CD4-positive, alpha-beta T cell treated with Interleukin-4 for 4 hours (primary cell): ENCODE measurements at regions not wholly inside any gene's neighbourhood (a gene's known extent, or its start where the extent isn't known, plus 50 kb on each side); places are given as distances from the start of the nearest gene placed in this dataset.
"Not testable (repeated sequence)": the region's sequence is repeated elsewhere in the genome, so short reads cannot be mapped to it uniquely, and the experiment has no call there.

ENCODE experiments used
- DNase-seq: peaks from one replicate; pipeline ENCODE4 v3.0.0-alpha.2; 2020

DNA sequence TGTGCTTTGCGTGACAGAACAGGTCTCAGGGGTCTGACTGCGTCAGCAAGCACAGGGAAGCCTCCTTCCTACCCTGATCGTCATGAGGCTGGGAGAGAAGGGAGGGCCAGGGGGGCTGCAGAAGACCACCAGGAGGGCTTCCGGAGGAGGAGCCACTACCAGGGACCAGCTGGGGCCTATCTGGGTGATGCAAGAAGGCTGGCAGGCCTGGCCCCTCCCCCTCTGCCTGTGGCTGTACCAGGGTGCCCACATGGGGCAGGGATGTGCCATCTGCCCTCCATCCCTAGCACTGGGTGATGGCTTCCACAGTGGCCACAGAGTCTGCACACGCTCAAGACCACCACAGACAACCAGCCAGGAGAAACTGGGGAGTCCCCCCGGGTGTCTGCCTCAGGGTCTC is 116.4 kb upstream of the NKX1-1 start:
- no peak for DNase-seq

DNA sequence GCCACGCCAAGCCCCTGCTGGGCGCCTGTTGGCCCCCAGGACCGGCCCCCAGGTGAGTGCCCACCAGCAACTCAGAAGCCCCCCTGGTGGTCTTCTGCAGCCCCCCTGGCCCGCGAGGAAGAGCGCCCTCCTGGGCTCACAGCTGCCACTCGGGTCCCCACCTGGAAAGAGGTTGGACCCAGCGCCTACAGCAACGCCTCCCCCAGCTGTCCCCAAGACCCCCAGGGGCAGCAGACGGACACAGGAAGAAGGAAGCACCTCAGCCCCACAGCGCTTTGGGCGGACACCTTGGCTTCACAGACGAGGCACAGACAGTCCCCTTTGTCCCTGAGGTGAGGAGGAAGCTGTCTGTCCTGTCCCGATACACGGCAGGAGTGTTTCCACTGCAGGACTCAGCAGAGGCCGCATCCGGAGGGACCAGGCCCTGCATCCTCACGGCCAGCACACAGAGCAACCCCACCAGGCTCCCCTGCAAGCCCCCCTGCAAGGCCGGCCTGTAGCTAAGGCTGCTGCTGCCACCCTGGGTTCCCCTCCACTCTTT is 115.6 kb upstream of the NKX1-1 start:
- DNase-seq = no peak

DNA sequence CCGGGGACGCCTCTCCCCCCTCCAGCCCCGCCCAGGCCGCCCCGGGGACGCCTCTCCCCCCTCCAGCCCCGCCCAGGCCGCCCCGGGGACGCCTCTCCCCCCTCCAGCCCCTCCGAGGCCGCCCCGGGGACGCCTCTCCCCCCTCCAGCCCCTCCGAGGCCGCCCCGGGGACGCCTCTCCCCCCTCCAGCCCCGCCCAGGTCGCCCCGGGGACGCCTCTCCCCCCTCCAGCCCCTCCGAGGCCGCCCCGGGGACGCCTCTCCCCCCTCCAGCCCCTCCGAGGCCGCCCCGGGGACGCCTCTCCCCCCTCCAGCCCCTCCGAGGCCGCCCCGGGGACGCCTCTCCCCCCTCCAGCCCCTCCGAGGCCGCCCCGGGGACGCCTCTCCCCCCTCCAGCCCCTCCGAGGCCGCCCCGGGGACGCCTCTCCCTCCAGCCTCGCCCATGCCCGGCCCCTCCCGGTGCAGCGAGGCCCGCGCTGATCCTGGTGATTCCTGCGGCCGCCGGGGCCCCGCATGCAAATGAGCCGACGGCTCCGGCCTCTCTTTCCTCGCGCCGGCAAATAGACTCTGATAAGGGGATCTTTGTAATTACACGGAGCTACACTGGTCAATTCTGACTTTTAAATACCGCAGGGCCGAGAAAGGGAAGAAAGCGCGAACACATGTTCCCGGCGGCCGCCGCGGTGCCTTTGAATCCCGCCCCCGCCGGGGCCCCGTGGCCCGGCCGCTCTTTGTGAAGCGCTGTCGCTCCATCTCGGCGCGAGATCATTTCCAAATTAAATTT is 114.7 kb upstream of the NKX1-1 start:
- DNase-seq = not testable (repeated sequence)

DNA sequence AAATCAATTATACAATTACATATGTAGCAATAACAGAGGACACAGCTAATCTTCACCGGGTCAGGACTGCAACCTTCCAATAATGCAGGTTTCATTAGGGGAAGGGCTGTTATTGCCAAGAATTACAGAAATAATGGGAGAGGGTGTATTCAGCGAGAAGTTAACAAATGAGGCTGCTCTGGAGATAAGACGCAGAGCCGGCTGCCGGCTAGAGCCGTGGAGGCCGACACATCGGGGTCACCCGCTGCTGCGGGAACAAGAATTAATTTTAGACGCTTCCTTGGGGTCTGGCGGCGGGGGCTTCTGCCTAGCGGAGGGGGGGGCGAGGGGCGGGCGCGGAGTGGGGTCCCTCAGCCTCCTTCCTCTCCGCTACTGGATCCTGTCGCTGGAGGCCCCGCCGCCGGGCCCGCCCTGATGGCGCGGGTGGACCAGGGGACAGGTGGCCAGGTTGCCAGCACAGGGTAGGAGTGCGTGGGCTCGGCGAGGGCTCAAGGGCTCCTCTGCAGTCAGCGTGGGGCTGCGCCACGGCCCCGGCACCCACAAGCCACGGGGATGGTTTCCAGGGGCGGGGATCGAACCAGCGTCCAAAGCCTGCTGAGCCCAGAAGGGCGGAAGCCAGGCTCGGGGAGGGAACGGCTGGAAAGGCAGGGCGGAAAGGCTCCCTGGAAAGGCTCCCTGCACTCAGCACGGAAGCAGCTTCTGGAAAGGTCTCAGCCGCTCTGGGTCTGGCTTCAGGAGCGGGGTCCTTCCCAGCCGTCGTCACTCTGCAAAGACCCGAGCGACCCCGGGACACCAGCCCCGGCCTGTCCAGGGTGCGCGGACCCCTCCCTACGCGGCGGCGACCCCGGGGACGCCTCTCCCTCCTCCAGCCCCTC is 113.8 kb upstream of the NKX1-1 start:
- no peak for DNase-seq

DNA sequence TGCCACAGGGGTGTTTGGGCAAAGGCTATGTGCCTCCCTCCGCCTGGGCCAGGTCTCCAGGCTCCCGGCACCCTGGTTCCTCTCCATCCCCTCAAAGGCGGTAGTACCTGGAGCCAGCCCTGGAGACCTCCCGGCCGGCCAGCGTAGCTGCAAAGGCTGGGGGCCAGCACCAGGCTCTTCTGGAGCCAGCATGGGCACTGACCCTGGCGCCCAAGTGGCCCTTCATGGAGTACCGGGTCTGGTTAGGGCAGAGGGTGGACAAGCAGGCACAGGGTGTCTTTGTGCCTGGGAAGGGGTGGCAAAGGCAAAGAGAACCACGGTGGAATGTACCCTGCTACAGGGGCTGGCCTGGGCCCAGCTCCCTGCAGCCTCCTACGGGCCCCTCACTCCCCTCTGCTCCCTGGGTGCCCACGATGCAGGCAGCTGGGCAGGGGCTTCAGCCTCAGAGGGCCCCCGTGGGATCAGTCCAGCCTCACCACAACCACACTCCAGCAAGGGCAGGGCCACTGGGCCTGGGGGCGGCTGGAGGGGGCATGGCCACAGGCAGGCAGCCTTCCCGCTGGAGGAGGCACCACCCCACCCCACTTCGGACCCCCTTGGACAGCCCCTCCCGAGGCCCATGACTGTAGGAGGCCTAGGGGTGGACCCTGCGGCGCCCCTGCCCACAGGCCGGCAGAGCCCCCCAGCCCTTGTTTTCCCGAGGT is 112.9 kb upstream of the NKX1-1 start:
- no peak for DNase-seq

DNA sequence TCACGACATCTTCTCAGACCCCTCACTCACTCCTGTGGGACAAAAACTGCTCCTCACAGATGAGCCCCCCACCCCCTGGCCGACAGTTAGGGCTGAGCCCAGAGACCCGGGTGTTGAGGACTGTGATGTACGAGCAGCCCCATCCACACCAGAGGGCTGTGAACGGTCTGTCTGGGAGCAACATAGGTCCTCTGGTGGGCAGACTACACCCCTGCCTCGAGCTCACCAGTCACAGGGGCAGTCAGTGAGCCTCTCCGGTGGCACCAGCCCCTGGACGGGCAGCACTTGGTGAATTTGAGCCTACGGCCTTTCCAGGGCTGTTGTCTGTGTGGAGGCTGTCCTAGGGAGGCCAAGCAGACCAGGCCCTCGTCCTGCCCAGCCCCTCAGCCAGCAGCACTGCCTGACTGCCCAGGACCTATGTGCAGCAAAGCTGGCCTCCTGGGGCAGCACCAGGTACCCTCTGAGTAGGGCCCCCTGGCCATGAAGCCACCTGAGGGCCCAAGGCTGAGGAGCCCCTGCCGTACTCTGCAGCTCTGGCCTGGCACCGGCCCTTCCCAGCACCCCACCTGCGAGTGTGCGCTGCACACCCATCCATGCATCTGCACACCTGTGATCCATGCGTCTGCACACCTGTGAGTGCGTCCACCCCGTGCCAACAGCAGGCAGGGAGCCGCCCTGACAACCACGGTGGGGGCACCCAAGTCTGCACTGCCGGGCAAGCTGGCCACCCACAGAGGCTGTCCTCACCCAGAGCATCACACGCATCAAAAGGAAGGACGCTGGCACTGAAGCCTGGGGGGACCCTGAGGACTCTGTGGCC is 111.6 kb upstream of the NKX1-1 start:
- no peak for DNase-seq

DNA sequence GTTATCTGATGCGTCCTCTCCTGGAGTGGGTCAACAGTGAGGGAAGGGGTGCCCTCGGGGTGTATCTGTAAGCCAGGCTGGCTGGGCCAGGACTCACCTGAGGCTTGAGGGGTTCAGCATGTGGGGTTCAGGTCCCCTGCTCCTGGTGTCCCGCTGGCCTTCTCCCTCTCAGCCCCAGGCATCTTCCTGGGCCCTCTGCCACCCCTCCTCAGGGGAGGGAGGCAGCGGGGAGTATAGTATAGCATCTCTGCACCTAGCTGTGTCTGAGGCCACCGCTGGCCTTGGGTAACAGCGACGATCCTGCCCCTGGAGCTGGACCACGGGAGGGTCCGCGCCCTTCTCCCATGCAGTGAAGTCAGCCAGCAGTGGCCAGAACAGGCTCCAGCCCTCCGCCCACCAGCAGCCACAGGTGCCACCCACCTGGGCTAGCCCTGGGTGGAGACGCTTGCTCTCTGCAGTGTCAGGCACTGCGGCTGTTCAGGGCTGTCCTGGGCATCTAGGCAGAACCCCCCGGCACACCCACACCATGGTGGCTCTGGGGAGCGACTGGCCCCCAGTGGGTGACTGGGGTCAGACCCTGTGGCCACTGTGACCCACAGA is 110.7 kb upstream of the NKX1-1 start:
- no peak for DNase-seq

DNA sequence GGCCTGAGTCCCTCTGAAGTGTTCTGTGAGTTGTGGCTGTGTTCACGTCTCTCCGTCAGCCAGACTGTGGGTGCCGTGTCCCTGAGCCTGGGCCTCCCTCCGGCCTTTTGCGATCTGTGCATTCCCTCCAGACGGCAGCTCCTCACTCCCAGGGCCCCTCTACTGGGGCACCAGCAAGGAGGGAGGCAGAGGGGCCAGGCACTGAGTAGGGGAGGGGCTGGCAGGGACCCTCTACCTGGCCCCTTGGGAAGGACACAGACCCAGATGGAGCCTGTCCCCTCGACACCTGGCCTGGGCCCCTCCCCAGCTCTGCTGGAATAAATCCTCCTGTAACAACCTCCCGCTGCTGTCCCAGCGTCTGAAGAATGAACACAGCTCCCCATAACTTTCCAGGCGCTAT is 110.0 kb upstream of the NKX1-1 start:
- no peak for DNase-seq

DNA sequence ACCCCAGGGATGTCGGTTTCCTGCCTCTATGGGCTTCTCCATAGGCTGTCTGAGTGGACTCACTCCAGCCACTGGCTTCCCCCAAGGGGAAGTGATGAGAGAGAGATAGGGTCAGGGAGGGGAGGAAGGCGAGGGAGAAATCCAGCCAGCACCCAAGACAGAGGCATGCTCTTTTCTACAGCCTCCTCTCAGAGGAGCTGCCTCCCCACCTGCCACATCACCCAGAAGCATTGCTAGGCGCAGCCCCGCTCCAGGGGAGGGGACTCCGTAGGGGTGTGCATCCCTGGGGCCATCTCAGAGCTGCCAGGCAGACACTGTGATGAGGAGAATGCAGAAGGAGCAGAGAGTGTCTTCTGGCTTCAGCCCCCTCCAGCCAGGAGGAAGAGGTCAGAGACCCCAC is 109.5 kb upstream of the NKX1-1 start:
- no peak for DNase-seq

DNA sequence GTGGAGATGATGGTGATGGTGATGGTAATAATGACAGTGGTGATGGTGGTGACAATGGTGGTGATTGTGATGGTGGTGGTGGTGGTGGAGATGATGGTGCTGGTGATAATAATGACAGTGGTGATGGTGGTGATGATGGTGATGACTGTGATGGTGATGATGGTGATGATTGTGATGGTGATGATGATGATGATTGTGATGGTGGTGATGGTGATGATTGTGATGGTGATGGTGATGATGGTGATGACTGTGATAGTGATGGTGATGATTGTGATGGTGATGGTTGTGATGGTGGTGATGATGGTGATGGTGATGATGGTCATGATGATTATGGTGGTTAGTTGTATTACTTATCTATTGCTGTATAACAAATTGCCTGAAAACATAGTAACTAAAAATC is 108.9 kb upstream of the NKX1-1 start:
- DNase-seq = no peak

DNA sequence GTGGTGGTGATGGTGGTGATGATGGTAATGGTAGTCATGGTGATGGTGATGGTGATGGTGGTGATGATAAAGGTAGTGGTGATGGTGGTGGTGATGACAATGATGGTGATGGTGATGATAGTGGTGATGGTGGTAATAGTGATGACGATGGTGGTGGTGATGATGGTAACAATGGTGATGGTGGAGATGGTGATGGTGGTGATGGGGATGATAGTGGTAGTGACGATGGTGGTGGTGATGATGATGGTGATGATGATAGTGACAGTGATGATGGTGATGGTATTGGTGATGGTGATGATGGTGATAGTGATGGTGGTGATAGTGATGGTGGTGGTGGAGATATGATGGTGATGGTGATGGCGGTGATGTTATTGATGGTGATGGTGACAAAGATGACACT is 108.4 kb upstream of the NKX1-1 start:
- no peak for DNase-seq

DNA sequence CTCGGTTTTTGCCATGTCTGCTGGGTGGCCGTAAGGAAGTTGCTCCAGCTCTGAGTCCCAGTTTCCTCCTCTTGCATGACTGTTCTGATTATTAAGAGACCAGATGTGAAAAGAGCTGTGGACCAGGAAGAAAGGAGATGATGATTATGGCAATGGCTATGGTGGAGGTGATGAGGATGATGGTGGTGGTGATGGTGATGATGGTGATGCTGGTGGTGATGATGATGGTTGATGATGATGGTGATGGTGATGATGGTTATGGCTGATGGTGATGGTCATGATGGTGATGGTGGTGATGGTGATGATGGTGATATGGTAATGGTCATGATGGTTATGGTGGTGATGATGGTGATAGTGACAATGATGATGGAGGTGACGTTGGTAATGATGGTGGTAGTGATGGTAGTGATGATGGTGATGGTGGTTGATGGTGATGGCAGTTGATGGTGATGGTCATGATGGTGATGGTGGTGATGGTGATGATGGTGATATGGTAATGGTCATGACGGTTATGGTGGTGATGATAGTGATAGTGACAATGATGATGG is 107.8 kb upstream of the NKX1-1 start:
- DNase-seq = no peak

DNA sequence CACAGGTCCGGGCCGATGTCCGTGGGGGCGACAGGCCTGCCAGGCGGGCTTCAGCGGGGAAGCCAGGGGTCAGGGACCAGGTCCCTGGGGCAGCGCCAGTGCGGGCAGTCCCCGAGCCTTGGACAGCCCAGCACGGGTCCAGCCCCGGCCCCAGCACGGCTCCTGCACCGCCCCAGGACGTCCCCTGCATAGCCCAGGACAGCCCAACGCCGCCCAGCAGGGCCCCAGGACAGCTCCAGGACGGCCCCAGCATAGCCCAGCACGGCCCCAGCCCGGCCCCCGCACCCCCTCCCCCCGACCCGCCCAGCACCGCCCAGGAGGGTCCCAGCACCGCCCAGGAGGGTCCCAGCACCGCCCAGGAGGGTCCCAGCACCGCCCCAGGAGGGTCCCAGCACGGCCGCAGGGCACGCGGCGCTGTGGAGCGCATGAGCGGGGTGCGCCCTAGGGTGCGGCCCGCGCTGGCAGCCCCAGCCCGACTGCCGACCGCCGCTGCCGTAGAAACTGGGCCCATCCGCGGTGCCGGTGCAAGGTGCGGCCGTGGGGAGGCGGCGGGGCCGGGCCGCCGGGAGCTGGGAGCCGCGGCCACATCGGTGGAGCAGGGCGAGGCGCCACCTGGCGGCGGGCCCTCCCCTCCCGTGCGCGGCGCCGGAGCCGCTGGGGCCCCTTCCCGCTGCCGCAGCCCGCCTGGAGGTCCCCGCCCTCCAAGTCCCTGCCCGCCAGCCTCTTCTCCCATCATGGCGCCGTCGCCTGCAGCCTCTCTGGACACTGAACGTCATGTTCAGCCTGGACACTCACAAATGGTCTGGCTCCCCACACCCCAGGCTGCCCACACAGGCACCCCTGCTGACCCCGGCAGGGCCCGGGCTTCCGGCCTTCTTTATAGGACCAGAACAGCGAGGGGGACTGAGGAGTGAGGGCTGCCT is 106.8 kb upstream of the NKX1-1 start:
- no peak for DNase-seq

DNA sequence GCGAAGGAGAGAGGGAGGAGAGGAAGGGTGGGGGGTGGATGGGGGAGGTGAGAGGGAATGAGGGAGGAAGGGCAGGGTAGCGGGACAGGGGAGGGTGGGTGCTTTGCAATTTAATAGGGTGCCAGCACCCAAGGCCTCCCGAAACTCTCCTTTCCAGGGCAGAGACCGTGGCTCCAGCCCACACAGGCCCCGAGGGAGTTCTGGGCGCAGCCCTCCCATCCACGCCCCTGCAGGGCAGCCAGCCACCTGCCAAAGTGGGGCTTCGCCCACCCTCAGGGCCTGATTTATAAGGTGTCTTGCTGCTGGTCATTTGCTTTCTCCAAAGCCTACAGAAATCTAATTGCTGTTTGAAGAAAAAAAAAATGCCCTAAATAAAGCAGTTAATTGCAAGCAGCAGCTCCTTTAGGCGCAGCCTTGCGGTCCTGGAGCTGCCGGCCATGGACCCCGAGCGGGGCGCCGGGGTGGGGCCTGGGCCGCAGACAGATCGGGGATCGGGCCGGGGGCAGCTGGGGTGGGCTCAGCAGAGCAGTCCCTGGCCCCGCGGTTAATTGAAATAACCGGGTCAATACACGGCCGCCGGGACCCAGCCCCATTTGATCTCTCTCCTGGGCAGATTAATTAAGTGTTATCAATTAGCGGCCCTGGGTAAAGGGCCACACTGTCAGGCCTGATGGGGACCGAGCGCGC is 106.0 kb upstream of the NKX1-1 start:
- DNase-seq = no peak

DNA sequence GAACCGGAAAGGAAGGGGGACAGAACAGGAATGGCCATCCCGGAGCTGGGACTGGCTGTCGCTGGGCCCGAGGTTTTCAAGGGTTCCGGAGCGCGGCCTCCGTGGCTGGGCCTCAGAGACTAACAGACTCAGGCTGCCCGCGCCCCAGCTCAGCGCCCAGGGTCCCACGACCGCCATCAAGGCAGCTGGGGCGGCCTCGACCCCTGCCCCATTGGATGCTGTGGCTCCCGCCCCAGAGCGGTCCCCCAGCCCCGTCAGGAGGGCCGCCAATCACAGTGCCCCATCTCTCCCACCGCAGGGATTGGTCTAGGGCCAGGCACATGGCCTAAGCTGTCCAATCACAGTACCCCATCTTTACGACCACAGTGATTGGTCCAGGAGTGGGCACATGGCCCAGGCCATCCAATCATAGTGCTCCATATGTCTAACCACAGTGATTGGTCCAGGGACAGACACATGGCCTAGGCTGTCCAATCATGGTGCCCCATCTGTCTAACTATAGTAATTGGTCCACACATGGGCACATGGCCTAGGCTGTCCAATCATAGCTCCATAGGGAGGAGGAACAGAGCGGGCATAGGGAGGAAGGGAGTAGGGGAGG is 105.3 kb upstream of the NKX1-1 start:
- peak; percentile 13 for DNase-seq

DNA sequence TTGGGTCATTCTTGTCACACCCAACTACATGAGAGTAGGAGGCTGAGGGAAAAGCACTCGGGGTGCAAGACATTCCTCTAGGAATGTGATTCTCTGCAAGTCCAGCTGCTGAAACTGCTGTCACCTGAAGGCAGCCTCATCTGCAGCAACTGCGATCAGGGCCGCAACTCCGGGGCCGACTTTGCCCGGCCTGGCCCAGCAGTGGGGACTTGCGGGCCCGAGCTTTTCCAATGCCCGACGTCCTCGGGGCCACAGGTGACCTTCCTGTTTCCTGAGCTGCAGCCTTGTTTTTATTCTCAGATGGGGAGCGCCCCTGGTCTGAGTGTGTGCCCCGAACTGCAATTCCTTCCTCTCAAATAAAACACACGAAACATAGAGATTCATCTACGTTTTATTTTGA is 104.7 kb upstream of the NKX1-1 start:
- DNase-seq = no peak

DNA sequence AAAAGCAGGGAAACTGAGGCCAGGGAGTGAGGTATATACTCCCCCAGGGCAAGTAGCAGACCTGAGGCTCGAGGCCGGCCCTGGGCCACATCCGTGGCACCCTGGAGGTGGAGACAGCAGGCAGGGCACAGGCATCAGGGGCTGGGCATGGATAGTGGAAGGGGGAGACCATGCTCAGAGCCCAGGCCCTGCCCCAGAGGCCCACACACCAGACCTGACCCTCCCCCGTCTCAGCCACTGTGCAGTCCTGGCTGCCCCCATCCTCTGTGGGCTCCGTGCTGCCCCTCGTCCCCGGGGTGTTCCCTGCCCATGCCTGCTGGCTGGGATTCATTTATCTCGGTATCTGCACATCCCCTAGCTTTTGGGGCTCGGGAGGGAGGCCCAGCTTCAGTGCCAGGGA is 103.1 kb upstream of the NKX1-1 start:
- DNase-seq = no peak

DNA sequence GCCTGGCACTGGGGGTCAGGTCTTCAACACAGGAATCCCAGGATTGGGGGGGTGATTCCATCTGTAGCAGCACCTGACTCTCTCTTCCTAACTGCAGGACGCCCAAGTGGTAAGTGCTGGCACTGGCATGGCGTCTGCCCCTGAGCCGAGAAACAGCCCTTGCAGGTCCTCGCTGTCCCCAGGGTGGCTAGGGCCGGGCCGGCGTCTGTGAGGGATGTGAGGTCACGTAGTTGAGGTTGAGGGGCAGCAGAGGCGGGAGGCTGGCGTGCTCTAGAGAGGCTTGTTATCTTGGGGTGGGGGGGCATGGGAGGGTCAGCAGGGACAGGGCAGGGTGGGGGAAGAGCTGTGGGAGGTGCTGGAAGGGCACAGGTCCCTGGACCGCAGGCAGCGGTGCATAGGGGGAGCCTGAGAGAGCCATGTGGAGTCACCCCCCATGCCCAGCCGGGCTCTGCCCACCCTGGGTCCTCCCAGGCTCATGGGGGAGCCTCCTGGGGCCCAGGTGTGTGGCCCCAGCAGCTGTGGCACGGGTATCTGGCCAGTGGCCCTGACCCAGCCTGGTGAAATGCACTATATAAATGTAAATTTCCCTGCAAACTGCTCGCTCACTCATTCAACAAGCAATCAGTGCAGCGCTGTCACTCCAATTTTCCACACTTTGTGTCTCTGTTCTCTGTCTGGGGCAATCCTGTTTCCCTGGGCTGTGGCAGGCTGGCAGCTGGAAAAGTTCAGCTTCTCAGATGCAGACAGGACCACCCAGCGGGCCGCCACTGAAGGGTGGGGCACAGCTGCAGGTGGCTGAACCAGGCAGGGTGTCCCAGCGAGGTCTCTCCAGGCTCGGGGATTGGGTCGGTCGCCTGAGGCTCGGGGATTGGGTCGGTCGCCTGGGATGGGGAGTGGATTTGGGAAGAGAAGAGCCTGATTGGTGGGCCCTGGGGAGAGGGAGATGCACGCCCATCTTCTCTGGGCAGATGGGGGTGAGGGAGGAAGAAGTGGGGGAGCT is 102.2 kb upstream of the NKX1-1 start:
- DNase-seq = no peak
